K562 (cell line): ENCODE measurements at regions not wholly inside any gene's neighbourhood (a gene's known extent, or its start where the extent isn't known, plus 50 kb on each side); places are given as distances from the start of the nearest gene placed in this dataset.

Experiments used
- ATAC-seq: fragments of 200-7000 bp; cut with Tn5 transposase; 3 replicates; pipeline ENCODE4 v1.9.1; 2020; ENCODE audit warnings: moderate library complexity
- BruUV-seq: library from RNA; stranded (reverse); fragments of 400-500 nt; replicated peaks from 2 replicates; lab custom pipeline; 2021; lab: Mats Ljungman, UMichigan
- CTCF ChIA-PET: fragments of 300-600 bp; formaldehyde crosslinking; extraction: SDS; loops from one replicate; lab custom pipeline; 2021; ENCODE audit warnings: low intra/inter-chr PET ratio; lab: Yijun Ruan, JAX
- POLR2A ChIA-PET: fragments of 300-600, 350-650 bp; sonication (Branson Sonifier 250); formaldehyde crosslinking; extraction: SDS; loops from one replicate; lab custom pipeline; 2021; ENCODE audit warnings: antibody characterized with exemption, inconsistent platforms; lab: Yijun Ruan, JAX
- DNase-seq, 4 experiments: peaks; one replicate each; pipeline versions ENCODE4 v3.0.0 to v3.0.0-alpha.2; 2011 to 2018; ENCODE audit warnings: low spot score in 3 of 4, mixed read lengths in 3 of 4; ENCODE audit errors: extremely low read depth in 1 of 4
- FAIRE-seq: peaks from 2 replicates; lab custom pipeline; 2011; peaks lifted over from hg19 to GRCh38; lab: Jason Lieb, UNC
- H2AFZ ChIP-seq: 2 replicates; pipeline ENCODE4 v1.6.0; 2011; ENCODE audit warnings: low read depth, low read length, control low read depth, inconsistent platforms
- H3K27ac ChIP-seq: fragments of 200-600 bp; 3 replicates; pipeline ENCODE4 v1.8.0; 2011; ENCODE audit warnings: low read depth, mild to moderate bottlenecking, control low read depth, inconsistent platforms, low read length, moderate library complexity, mixed read lengths; ENCODE audit errors: extremely low read depth
- H3K27me3 ChIP-seq, 2 experiments: fragments of 300-600 bp in 1 of 2; 2 replicates in 1 of 2; 3 replicates in 1 of 2; pipeline versions ENCODE4 v1.6.0 to v1.8.0; 2011; ENCODE audit warnings: inconsistent platforms in 2 of 2, low read length in 2 of 2, mild to moderate bottlenecking in 1 of 2, mixed read lengths in 1 of 2, moderate library complexity in 1 of 2; ENCODE audit not compliant: control insufficient read depth in 2 of 2, insufficient read depth in 2 of 2
- H3K36me3 ChIP-seq: fragments of 300-600 bp; 3 replicates; pipeline ENCODE4 v1.8.0; 2011; ENCODE audit warnings: mild to moderate bottlenecking, low read length, inconsistent platforms; ENCODE audit not compliant: control insufficient read depth, insufficient read depth
- H3K4me1 ChIP-seq, 2 experiments: fragments of 200-600 bp in 1 of 2; replicated peaks in 1 of 2; 2 replicates in 1 of 2; 3 replicates in 1 of 2; pipeline versions ENCODE4 v1.5.1 to v1.8.0; 2011; ENCODE audit warnings: inconsistent platforms in 2 of 2, low read length in 2 of 2, mild to moderate bottlenecking in 1 of 2, mixed read lengths in 1 of 2, moderate library complexity in 1 of 2; ENCODE audit not compliant: control insufficient read depth in 2 of 2, insufficient read depth in 2 of 2
- H3K4me2 ChIP-seq: 2 replicates; pipeline ENCODE4 v1.6.1; 2011; ENCODE audit warnings: low read length, control low read depth, inconsistent platforms, mixed read lengths; ENCODE audit not compliant: insufficient read depth
- H3K4me3 ChIP-seq: fragments of 200-600 bp; sonication (generic), shearing (Covaris generic); 2 replicates; pipeline ENCODE4 v1.5.1; 2016; ENCODE audit warnings: control low read depth, inconsistent platforms
- H3K79me2 ChIP-seq: fragments of 200-600 bp; 3 replicates; pipeline ENCODE4 v1.8.0; 2011; ENCODE audit warnings: low read length, inconsistent platforms; ENCODE audit not compliant: control insufficient read depth, insufficient read depth
- H3K9ac ChIP-seq, 2 experiments: 2 replicates each; pipeline versions ENCODE4 v1.6.0 to v1.6.1; 2011; ENCODE audit warnings: low read depth in 2 of 2, low read length in 2 of 2, control low read depth in 1 of 2, inconsistent platforms in 1 of 2, mild to moderate bottlenecking in 1 of 2, mixed read lengths in 1 of 2; ENCODE audit not compliant: insufficient read depth in 1 of 2
- H3K9me1 ChIP-seq: one replicate; pipeline ENCODE4 v1.6.0; 2011; ENCODE audit warnings: inconsistent platforms, mild to moderate bottlenecking, low read length, moderate library complexity; ENCODE audit not compliant: control insufficient read depth, insufficient read depth
- H3K9me3 ChIP-seq: replicated peaks from 2 replicates; pipeline ENCODE4 v1.5.1; 2011; ENCODE audit warnings: low read depth, low read length, inconsistent platforms; ENCODE audit not compliant: control insufficient read depth, insufficient read depth
- H4K20me1 ChIP-seq: replicated peaks from 2 replicates; pipeline ENCODE4 v1.6.1; 2011; ENCODE audit warnings: low read length, inconsistent platforms, mixed read lengths; ENCODE audit not compliant: control insufficient read depth, insufficient read depth
- E2F8 ChIP-seq: fragments of 450-650 bp; IDR thresholded peaks from 2 replicates; pipeline ENCODE4 v1.7.1; 2018; ENCODE audit warnings: mild to moderate bottlenecking, low read depth; ENCODE audit not compliant: partially characterized antibody
- EP400 ChIP-seq: fragments of 450-650 bp; IDR thresholded peaks from 2 replicates; pipeline ENCODE4 v1.6.1; 2017; ENCODE audit warnings: antibody characterized with exemption, mild to moderate bottlenecking, moderate library complexity
- MAFF ChIP-seq: IDR thresholded peaks from 2 replicates; pipeline ENCODE4 v1.6.1; 2012; ENCODE audit warnings: low read length, improper control_type of control experiment
- RNF2 ChIP-seq: sonication (generic); IDR thresholded peaks from 2 replicates; pipeline ENCODE4 v1.6.1; 2016
- TSHZ1 ChIP-seq: fragments of 250-450 bp; sonication (Bioruptor Pico); IDR thresholded peaks from 2 replicates; pipeline ENCODE4 v1.4.0; 2020; ENCODE audit warnings: mild to moderate bottlenecking, moderate library complexity
- ZBTB49 ChIP-seq: sonication (generic); formaldehyde crosslinking; IDR thresholded peaks from 2 replicates; pipeline ENCODE4 v1.8.0; 2022; ENCODE audit warnings: missing genetic modification reagents, mild to moderate bottlenecking, borderline replicate concordance
- ZKSCAN8 ChIP-seq: fragments of 200-800 bp; sonication (Bioruptor generic); IDR thresholded peaks from 2 replicates; pipeline ENCODE4 v1.6.1; 2016; ENCODE audit warnings: missing genetic modification characterization, missing compliant biosample characterization
- ZNF41 ChIP-seq: fragments of 250-450 bp; sonication (Bioruptor Pico); conservative IDR thresholded peaks from 2 replicates; pipeline ENCODE4 v1.4.0; 2020; ENCODE audit warnings: mild to moderate bottlenecking
- WGBS: fragments of 100-300 bp; shearing (Covaris generic); methylation state at CpG from one replicate; pipeline ENCODE4 v1.1.6; 2016; ENCODE audit warnings: low coverage, mixed read lengths; ENCODE audit not compliant: insufficient coverage; ENCODE audit errors: missing lambda C conversion rate; 5-methylcytosine and 5-hydroxymethylcytosine counted together
- in situ Hi-C: fragments of 300-500 bp; cut with MboI; formaldehyde crosslinking; loops from 4 replicates; pipeline ENCODE4 v1.15.0; 2018; ENCODE audit warnings: inconsistent platforms, mixed read lengths
- intact Hi-C: fragments of 100-400 bp; cut with micrococcal nuclease; formaldehyde crosslinking; loops from 2 replicates; pipeline ENCODE4 v1.14.2; 2022

- TF ChIP-seq TSHZ1 (CRISPR knock-in tag) = no peak
These were observed 112.5 kb upstream of the ST6GALNAC5 start (continued) for GRCh38 chr1:76754730-76755129.

GRCh38 chr1:76759171-76759860 lies 108.0 kb upstream of the ST6GALNAC5 start:
- Histone ChIP-seq H3K4me2 (no peak overlapping the region), H3K9me3 (no peaks in the 10 kb centered on the region; the same call in 1 of the 2 replicates), H3K9me1 (no peaks in the 10 kb centered on the region), H3K79me2 (no peaks in the 10 kb centered on the region), H3K4me1 (no peaks in the 10 kb centered on the region), H2AFZ (no peak overlapping the region), H3K27me3 (no peaks in the 10 kb centered on the region), H3K36me3 (no peaks in the 10 kb centered on the region), H3K4me3 (no peak overlapping the region), H3K27ac (no peak overlapping the region), H3K9ac (no peak overlapping the region), H4K20me1 (no peaks in the 10 kb centered on the region)
- DNase-seq (no peak), ATAC-seq (no peak), FAIRE-seq (no peak)
- ChIA-PET POLR2A (no interaction called here), CTCF (no interaction called here)
- BruUV-seq = no TSS peak
- intact Hi-C loops (no loop called here), in situ Hi-C loops (no loop called here)
- 0% methylated on average over 5 of the region's 5 CpGs for WGBS
- TF ChIP-seq MAFF = no peak
- no peak for TF ChIP-seq EP400
- TF ChIP-seq ZKSCAN8 = no peak
- no peak for TF ChIP-seq ZNF41 (CRISPR knock-in tag)
- TF ChIP-seq ZBTB49 (CRISPR knock-in tag) = no peak
- no peak for TF ChIP-seq RNF2
- TF ChIP-seq E2F8 = no peak
